Left lung (tissue), 4 donors: ENCODE measurements at regions not wholly inside any gene's neighbourhood (a gene's known extent, or its start where the extent isn't known, plus 50 kb on each side); places are given as distances from the start of the nearest gene placed in this dataset.
A peak's percentile ranks its signal among the peaks of the same experiment; 100 is the strongest.
"Not testable (repeated sequence)": the region's sequence is repeated elsewhere in the genome, so short reads cannot be mapped to it uniquely, and the experiment has no call there.

ENCODE experiments used
- ATAC-seq: fragments of 200-7000 bp; cut with Tn5 transposase; one replicate; pipeline ENCODE4 v1.9.1; 2020; ENCODE audit warnings: moderate library complexity
- DNase-seq, 4 donors: peaks; one replicate each; pipeline ENCODE4 v3.0.0-alpha.2; 2013 to 2020
- H3K27ac ChIP-seq, 2 donors: fragments of 200-600 bp; sonication (generic) in 1 of 2; one replicate each; pipeline versions ENCODE4 v1.5.0 to v1.8.0; 2020 to 2021
- H3K27me3 ChIP-seq, 2 donors: fragments of 200-600 bp; sonication (generic) in 1 of 2; one replicate each; pipeline versions ENCODE4 v1.5.0 to v1.8.0; 2020 to 2021
- H3K36me3 ChIP-seq, 2 donors: fragments of 200-600 bp; sonication (generic) in 1 of 2; one replicate each; pipeline versions ENCODE4 v1.5.0 to v1.8.0; 2020 to 2021
- H3K4me1 ChIP-seq, 2 donors: fragments of 200-600 bp; one replicate each; pipeline ENCODE4 v1.8.0; 2021
- H3K4me3 ChIP-seq, 2 donors: fragments of 200-600 bp; sonication (generic) in 1 of 2; one replicate each; pipeline versions ENCODE4 v1.5.0 to v1.8.0; 2020 to 2021; ENCODE audit warnings: mild to moderate bottlenecking in 1 of 2
- H3K9me3 ChIP-seq, 2 donors: fragments of 200-600 bp; sonication (generic) in 1 of 2; one replicate each; pipeline versions ENCODE4 v1.5.0 to v1.8.0; 2020 to 2021
- CTCF ChIP-seq, 2 donors: fragments of 200-600 bp; sonication (generic) in 1 of 2; IDR thresholded peaks; one replicate each; pipeline versions ENCODE4 v1.5.0 to v1.8.0; 2021; ENCODE audit warnings: antibody characterized with exemption in 2 of 2
- intact Hi-C, 2 donors: fragments of 100-400 bp; cut with DNase I; formaldehyde crosslinking; loops; one replicate each; pipeline versions ENCODE4 v1.11.2 to v1.14.2; 2022
- donor health status: DM: no; HTN: yes; CAD: no.
- donor health status: DM: no; HTN: no; CAD: no.

GRCh38 chr18:76613053-76613754 is 118.2 kb upstream of the ZNF516 start:
- Histone ChIP-seq H3K27me3 (no peaks in the 10 kb centered on the region), H3K4me3 (no peak overlapping the region), H3K4me1 (no peaks in the 10 kb centered on the region), H3K9me3 (no peaks in the 10 kb centered on the region), H3K36me3 (no peaks in the 10 kb centered on the region), H3K27ac (no peak overlapping the region)
- intact Hi-C loops = no loop called here
- TF ChIP-seq CTCF (IDR thresholded peaks at IDR 0.05) = no peak
- DNase-seq (no peak), ATAC-seq (no peak)

- H3K27ac ChIP-seq, H3K4me1 ChIP-seq, H3K9me3 ChIP-seq, DNase-seq, H3K27me3 ChIP-seq, intact Hi-C loops, H3K4me3 ChIP-seq, ATAC-seq, H3K36me3 ChIP-seq: not testable (repeated sequence)
These were observed 116.7 kb upstream of the ZNF516 start for GRCh38 chr18:76611750-76612045.

- no peaks in the 10 kb centered on the region for H3K4me1 ChIP-seq
- H3K4me3 ChIP-seq = no peak overlapping the region
- H3K27me3 ChIP-seq = no peaks in the 10 kb centered on the region
- H3K9me3 ChIP-seq = no peaks in the 10 kb centered on the region
- peak in 1 of 4 donors; percentile 45 for DNase-seq
- no peaks in the 10 kb centered on the region for H3K36me3 ChIP-seq
- H3K27ac ChIP-seq = no peak overlapping the region
- no peak for TF ChIP-seq CTCF (IDR thresholded peaks at IDR 0.05)
- peak; percentile 40 for ATAC-seq
- intact Hi-C loops = no loop called here
These were observed 116.1 kb upstream of the ZNF516 start for GRCh38 chr18:76610933-76611749.

DNA sequence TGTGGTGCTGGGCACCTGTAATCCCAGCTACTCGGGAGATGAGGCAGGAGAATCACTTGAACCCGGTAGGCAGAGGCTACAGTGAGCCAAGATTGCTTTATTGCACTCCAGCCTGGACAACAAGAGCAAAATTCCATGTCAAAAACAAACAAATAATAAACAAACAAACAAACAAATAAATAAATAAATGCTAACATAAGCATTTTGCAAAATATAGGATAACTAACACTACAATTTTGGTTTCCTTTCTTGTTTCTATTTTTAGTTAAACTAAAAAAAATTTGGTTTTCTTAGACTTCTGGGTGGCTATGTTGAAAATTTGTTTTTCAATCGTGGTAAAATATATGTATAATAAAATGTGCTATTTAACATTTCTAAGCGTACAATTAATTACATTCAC is 115.0 kb upstream of the ZNF516 start:
- H3K4me1 ChIP-seq = no peaks in the 10 kb centered on the region
- intact Hi-C loops = no loop called here
- no peaks in the 10 kb centered on the region for H3K36me3 ChIP-seq
- H3K27me3 ChIP-seq = no peaks in the 10 kb centered on the region
- no peak for TF ChIP-seq CTCF (IDR thresholded peaks at IDR 0.05)
- no peaks in the 10 kb centered on the region for H3K9me3 ChIP-seq
- no peak overlapping the region for H3K27ac ChIP-seq
- DNase-seq (no peak), ATAC-seq (no peak)
- H3K4me3 ChIP-seq = no peak overlapping the region

DNA sequence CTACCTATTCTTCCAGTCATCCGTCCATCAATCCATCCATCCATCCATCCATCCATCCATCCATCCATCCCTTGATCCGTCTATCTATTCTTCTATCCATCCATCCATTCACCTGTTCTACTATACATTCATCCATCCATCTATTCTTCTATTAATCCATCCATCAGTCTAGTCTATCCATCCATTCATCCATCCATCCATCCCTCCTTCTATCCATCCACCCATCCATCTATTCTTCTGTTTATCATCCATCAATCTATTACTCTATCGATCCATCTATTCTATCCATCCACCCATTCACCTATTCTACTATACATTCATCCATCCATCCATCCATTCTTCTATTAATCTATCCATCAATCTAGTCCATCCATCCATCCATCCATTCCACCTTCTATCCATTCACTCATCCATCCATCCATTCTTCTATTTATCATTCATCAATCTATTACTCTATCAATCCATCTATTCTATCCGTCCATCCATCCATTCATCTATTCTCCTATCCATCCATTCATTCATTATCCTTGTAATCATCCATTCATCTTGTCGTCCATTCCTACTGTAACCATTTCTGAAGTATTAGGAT is 110.4 kb upstream of the ZNF516 start:
- Histone ChIP-seq H3K4me1 (no peaks in the 10 kb centered on the region), H3K36me3 (no peaks in the 10 kb centered on the region), H3K9me3 (no peaks in the 10 kb centered on the region), H3K27ac (no peak overlapping the region), H3K27me3 (no peaks in the 10 kb centered on the region), H3K4me3 (no peak overlapping the region)
- DNase-seq = no peak
- TF ChIP-seq CTCF (IDR thresholded peaks at IDR 0.05) = no peak
- ATAC-seq = no peak
- intact Hi-C loops = no loop called here
